ENCODE measurements at regions not wholly inside any gene's neighbourhood (a gene's known extent, or its start where the extent isn't known, plus 50 kb on each side); places are given as distances from the start of the nearest gene placed in this dataset.

DNA sequence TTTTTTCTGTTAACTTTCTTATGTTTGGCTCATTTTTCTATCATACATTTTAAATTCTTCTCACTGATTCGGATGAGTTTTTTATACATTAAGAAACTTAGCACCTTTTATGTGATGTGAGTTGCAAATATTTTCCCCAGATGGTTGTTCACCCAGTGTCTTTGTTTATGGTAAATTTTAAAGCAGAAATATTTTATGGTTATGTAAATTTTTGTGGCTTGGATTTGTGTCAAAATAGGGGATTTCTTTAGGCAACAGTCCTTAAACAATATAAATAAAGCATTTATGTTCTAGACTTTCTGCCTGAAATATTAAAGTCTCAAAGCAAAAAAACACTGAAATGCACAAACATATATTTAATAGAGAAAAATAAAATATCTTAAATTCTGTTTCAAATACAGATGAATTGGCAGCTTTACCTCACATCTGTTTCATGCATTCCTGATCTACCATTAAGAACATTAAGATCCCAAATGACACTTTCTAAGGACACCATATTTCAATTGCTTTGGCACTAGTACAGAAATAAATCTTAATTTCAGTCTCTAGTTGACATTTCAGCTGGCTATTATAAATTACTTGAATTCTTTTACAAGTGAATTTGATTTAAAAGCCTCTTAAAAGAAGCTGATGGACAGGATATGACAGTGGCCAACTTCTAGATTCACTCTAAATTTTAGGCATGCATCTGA, 646.6 kb downstream of the HACE1 start:
- no peak for DNase-seq (ENCODE audit: low read depth in 3 of 3)

DNA sequence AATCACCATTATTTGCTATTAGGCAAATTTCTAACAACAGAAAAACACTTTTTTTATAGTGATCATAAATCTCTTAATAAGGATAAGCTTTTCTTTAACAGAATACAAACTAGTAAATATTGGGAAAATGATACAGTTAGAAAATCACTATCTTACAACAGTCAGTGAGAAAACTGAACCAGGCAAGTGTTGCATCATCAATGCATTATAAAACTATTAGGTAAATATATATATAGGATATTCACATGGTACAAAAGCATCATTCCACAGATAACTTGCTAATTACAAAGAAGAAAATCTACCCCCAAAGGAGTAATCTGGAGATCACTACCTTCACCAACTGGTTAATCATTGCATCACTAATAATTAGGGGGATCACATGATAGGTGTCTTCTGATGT, 652.1 kb downstream of the HACE1 start:
- no peak for DNase-seq (ENCODE audit: low read depth in 3 of 3)

DNA sequence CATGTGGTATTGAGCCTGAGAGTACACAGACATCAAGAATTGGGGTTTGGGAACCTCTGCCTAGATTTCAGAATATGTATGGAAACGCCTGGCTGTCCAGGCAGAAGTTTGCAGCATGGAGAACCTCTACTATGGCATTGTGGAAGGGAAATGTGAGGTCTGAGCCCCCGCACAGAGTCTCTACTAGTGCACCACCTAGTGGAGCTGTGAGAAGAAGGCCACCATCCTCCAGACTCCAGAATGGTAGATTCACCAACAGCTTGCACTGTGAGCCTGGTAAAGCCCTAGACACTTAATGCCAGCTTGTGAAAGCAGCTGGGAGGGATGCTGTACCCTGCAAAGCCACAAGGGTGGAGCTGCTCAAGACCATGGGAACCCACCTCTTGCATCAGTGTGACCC, 658.2 kb downstream of the HACE1 start:
- DNase-seq (ENCODE audit: low read depth in 3 of 3), result no peak

DNA sequence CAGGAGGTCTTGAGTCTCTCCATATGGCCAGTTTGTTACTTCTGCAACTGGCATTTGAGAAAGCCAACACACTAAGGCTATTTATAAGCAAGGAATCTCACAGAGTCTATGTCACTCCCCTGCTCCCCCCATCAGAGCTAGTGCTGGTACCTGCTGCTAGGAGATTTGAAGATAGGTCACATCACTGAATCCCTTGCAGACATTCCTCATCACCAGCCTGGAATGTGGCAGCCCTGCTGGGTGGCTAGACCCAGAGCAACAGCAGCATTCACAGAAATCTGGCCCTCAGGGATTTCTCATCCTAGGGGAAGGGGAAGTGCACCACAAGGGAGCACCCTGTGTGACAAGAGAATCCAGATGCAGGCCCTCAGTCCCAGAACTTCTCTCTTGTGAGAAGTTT, 672.1 kb downstream of the HACE1 start:
- no peak for DNase-seq (ENCODE audit: low read depth in 3 of 3)

DNA sequence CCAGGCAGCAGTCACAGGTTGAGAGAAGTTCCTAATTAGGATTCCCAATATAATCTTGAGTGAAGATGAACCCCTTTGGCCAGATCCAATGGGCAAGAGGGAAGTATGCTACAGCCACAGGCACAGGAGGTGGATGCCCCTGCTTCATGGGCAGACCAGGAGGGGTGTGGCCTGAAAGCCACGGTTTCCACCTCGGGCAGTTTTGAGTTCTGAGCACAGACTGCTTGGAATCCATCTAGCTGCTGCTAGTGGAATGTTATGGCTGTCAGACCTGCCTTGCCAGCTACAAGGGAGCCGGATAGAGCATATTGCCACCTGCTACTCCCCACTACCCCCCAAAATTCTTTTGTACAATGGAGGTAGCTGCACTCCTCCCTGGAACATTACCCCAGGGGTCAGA, 672.9 kb downstream of the HACE1 start:
- DNase-seq (ENCODE audit: low read depth in 3 of 3), result no peak

DNA sequence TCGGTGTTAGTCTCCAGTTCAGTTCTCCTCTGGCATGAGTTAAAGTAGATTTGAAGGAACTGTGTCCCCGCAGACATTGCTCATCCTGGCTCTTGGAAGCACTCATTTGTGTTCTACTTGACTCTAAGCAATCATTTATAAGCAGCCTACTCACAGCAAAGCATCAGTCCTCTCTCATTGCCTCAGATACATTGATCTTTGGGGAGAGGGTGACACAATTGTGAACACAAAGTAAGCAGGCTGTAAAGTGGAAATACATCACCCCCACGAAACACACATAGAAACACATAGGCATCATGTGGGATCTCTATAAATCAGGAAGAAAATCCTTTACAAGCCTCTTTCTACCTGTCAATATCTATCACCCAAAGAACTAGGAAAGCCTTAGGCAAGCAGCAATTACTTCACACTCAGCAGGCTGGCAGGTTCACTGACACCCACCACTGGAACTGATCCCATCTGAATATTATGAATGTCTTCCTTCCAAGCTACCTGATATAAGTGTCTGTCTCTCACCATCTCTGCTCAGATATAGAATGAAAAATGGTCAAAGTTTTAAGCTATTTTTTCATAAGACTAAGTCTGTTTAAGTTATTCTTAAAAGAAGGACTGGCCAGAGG, 675.8 kb downstream of the HACE1 start:
- DNase-seq (ENCODE audit: low read depth in 3 of 3), result no peak

DNA sequence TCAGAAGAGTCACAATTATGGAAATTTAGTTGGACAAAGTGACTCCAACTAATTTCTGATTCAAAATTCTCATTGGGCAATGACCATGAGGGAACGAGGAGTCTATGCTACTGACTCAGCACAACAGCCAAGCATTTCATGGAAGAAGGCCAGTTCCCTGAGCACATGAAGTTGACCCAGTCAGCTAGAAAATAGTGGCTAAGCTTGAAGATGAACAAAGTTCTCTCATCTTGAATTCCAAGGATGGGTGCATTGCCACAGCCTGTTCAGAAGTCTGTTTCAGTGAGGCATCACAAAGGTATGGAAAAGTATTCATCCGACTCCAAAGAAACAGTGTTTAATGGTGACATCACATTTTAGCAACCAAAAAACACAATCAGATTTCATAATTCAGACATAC, 676.9 kb downstream of the HACE1 start:
- no peak for DNase-seq (ENCODE audit: low read depth in 3 of 3)

DNA sequence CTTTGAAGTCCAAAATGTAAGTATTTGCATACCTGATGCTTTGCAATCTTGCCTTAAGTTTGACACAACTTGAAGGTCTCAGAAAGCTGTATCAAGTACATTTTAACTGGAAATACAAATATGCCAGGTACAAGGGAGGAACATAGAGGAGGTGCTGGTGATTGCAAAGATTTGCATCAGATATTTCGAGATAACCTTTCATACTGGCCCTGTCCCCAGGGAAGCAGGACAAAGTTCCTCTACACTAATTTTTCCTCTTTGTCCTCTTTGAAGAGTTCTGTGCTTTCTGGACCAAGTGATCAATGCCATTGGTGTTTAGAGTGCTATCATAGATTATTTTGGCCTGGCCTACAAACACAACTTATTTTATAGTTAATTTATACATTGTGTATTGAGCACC, 686.1 kb downstream of the HACE1 start:
- DNase-seq (ENCODE audit: low read depth in 3 of 3), result no peak

DNA sequence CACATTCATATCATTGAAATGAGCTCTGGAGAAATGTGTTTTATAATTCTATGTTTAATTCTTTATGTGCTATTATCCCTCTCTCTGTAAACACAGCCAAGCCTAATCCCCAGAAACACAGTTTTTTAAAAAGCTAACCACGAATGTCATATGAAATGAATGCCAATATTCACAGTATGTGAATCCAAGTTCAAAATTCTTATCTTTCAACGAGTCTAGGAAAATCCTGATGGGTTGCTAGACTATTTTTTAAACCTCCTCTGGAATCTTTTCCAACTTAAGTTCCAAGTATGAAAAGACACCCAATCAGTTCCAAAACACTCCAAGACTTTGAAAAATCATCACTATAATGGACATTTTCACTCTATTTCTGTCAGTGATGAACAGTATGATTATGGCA, 689.3 kb downstream of the HACE1 start:
- no peak for DNase-seq (ENCODE audit: low read depth in 3 of 3)

DNA sequence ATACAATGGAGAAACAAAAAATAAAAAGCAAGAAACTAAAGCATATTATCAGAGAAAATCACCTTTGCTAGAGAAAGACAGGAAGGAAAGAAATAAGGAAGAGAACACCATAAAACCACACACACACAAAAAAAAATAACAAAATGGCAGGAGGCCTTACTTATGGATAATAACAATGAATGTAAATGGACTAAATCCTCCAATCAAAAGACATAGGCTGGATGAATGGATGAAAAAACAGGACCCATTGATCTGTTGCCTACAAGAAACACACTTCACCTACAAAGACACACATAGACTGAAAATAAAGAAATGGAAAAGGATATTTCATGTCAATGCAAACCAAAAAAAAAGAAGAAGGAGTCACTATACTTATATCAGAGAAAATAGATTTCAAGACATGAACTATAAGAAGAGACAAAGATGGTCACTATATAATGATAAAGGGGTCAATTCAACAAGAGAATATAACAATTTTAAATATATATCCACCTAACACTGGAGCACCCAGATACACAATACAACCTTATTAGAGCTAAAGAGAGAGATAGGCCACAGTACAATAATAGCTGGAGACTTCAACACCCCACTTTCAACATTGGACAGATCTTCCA, 693.6 kb downstream of the HACE1 start:
- no peak for DNase-seq (ENCODE audit: low read depth in 3 of 3)

DNA sequence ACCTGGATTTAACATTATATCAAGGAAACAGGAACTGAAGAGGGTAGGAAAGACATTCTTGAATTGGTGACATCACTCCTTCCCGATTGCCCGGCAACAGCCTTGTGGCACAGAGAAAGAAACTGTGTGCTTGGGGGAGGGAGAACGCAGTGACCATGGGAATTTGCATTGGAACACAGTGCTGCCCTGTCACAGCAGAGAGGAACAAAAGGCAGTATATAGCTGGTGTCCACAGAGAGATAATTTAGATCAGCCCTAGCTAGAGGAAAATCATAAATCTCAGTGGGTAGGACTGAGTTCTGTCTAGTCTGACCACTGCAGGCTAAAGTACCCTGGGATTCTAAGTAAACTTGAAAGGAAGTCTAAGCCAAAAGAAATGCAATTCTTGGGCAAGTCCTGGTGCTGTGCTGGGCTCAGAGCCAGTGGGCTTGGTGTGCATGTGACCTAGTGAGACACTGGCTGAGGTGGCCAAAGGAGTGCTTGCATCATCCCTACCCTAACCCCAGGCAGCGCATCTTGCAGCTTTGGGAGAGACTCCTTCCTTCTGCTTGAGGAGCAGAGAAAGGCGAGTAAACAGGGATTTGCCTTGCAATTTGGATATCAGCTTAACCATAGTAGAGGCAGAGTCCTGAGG, 697.6 kb downstream of the HACE1 start:
- DNase-seq (ENCODE audit: low read depth in 3 of 3), result no peak

DNA sequence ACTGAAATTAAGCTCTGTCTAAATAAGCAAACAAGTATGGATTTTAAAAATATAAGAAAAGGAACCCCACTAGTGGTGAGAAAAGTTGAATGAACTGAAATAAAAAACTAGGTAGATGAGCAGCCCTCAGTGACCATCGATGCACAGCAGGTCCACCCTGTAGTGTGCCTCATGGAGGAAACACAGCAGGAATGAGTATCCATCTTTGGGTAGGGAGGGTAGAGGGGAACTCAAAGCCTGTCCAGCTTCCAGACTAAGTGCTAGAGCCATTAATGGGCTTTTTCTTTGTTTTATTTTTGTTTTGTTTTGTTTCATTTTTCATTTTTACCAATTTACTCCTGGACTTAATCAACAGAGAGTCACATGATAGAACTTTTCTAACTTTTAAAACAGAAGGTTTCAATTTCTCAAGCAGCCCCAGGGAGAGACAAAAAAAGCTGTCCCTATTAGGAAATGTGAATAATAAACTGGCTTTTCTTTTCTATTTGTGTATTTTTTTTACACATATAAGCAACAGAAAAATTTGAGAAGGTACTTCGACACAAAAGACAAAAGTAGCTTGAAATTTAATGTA, 700.6 kb downstream of the HACE1 start:
- no peak for DNase-seq (ENCODE audit: low read depth in 3 of 3)

DNA sequence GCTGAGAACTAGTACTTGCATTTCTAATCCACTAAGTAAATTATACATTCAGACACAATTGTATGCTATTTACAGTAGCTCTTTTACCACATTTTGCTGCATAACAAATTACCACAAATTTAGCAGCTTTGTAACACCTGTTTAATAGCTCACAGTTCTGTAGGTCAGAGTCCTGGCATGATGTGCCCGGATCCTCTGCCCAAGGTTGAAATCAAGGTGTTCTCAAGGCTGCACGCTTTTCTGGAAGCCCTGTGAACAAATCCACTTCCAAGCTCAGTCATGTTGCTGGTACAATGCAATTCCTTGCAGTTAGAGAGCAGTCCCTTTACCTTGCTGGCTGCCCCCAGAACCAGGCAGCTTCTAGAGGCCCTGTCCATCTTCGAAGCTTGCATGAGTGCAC, 716.0 kb downstream of the HACE1 start:
- no peak for DNase-seq (ENCODE audit: low read depth in 3 of 3)

DNA sequence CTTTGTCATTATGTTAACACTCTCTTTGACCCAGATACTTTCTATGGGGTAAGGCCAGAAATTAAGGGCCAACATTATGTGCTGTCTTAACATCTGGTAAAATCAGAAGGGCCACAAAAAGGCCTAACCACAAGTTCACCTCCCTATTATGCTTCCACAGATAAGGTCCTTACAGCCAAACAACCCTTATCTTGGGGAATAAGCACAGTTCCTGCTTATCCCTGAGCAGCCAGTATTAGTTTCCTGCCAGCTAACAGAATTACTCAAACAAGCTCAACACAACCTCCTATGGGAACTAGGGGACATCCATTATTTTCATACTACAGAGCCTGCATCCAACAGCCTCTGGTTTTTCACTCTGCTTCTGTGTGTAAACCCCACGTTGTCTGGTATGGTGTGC, 724.8 kb downstream of the HACE1 start:
- no peak for DNase-seq (ENCODE audit: low read depth in 3 of 3)

DNA sequence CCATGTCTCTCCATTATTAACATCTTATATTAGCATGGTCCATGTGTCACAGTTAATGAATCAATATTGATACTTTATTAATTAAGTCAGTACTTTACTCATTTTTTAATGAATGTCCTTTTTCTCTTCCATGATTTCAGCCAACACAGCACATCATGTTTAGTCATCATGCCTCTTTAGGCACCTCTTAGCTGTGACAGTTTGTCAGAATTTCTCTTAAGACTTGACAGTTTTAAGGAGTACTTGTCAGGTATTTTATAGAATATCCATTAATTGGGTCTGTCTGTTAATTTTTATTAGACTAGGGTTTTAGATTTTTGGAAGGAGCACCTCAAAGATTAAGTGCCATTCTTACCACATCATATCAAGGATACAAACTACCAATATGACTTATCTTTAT, 729.4 kb downstream of the HACE1 start:
- DNase-seq (ENCODE audit: low read depth in 3 of 3), result no peak

DNA sequence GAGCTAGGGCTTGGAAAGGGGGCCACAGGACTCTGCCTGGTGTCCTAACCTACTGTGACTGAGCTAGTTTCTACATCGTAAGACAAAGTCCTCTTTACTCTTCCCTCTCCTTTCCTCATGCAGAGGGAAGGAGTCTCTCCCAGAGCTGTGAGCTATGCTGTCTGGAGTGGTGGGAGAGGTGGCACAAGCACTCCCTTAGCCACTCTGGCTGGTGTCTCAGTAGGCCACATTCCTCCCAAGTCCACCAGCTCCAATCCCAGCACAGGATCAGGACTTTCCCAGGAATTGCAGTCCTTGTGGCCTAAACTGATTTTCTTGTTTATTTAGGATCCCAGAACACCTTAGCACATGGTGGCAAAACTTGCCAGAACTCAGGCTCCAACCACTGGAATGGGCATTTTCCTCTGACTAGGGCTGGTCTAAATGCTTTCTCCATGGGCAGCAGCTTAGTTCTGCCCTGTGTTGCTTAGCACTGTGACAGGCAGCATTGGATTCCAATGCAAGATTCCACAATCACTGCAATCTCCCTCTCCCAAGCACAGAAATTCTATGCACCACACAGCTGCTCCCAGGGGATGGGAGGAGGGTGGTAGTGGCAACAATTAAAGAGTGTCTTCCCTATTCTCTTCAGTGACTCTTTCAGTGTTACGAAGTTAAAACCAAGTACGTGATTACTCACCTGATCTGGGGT, 733.3 kb downstream of the HACE1 start:
- no peak for DNase-seq (ENCODE audit: low read depth in 3 of 3)

DNA sequence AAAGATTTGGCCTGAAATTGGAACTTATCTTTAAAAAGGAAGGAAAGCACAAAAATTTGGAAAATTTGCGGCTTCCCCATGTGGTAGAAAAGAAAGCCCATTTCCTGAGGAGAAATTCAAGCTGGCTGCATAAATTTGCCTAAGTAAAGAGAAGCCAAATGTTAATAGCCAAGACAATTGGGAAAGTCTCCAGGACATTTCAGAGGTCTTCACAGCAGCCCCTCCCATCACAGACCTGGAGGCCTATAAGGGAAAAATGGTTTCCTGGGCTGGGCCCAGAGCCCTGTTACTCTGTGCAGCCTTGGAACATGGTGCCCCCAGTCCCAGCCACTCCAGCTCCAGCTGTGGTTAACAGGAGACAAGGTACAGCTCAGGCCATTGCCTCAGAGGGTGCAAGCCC, 736.5 kb downstream of the HACE1 start:
- DNase-seq (ENCODE audit: low read depth in 3 of 3), result no peak

DNA sequence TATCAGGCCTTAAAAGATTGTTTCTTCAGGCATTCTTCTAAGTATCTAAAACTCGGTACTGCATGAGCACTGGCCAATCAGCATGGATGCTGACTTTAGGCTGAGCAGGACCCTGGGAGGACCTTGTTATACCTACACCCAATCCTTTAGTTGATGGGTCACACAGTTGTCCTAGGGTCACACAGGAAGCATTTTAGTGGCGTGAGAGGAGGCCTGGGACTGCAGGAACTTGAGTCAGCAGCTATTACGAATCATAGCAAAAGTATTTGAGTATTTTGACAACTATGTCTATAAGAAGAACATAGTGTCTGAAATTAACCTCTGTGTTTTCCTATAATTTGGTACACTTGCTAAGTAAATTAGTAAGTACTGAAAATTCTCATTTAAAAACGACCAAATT, 741.4 kb downstream of the HACE1 start:
- DNase-seq (ENCODE audit: low read depth in 3 of 3), result no peak

DNA sequence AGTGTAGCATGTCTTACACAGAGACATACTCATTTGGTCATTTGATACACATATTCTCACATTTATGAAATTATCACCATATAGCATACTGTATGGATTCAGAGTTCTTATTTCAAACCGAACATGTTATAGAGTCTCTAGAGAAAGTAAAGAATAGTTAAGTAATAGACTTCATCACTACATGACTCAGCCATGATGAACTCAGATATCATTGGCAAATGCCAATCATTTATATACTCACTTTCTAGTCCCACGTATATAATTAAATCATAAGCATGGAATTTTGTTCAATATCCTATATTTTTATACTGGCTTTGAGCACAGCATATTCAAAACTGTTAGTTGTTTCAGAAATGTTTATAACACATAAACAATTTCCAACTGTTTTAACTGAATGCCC, 749.9 kb downstream of the HACE1 start:
- DNase-seq (ENCODE audit: low read depth in 3 of 3), result no peak

DNA sequence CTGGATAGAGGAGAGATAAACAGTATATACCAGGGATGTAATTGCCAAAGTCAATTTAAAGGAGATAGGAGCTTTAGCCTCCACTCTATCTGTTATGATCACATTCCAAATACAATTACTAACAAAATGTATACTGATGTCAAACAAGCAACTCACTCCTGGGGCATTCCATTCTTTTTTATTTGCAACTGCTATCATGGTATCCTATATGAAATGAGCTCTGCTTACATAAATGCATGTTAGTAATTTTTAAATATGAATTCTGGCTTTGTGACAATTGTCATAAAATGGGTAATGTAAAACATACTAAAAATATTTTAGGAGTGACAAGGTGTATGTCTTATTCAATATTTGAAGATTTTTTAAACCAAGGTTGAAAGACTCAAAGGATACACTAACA, 751.1 kb downstream of the HACE1 start:
- DNase-seq (ENCODE audit: low read depth in 3 of 3), result no peak

DNA sequence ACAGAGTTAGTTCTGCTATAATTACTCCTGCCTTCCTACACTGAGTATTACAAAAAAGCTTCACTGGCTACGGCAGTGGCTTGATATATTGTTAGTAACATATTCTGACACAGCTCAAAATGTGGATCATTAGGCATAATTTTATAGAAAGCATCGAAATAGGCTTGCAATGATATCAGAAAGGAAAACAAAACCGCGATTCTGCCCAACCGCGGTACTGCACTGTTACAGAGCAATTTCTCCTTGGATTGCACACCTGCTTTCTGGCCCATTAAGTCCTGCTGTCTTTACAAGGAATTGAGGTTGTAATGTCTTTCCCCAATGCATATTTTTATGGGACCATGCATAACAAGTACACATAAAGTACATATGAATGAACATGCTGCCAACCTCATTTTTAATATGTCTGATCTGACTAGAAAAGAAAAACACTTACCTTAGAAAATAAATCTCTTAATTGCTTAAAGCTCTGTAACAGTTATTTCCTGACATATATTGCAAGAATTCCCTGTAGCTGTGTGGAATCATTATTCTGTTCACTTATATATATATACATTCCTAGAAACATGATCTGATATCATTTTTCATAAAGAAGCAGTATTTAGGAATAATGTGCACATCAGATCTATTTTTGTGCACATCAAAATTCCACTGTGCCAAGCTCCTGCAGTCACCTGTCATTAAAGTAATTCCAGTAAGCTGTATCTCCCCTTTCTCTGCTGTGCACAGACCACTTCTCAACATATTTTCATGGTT, 763.9 kb downstream of the HACE1 start:
- no peak for DNase-seq (ENCODE audit: low read depth in 3 of 3)

Data from stimulated activated CD4-positive, alpha-beta T cell treated with anti-CD3 and anti-CD28 coated beads, TNF-alpha, amount 100 ng/mL, for 24 hours (primary cell).